ENCODE measurements at regions not wholly inside any gene's neighbourhood (a gene's known extent, or its start where the extent isn't known, plus 50 kb on each side); places are given as distances from the start of the nearest gene placed in this dataset.
"Not testable (repeated sequence)": the region's sequence is repeated elsewhere in the genome, so short reads cannot be mapped to it uniquely, and the experiment has no call there.

- H3K9ac ChIP-seq (ENCODE audit: low read length); H3K27me3 ChIP-seq (ENCODE audit: insufficient read depth, low read depth, low read length); H3K36me3 ChIP-seq (ENCODE audit: insufficient read depth, low read length); H3K27ac ChIP-seq (ENCODE audit: low read length); H2AFZ ChIP-seq (ENCODE audit: low read depth, low read length); H3K9me3 ChIP-seq (ENCODE audit: low read length); H3F3A ChIP-seq (ENCODE audit: insufficient read depth, low read length, poor library complexity, severe bottlenecking); H4K20me1 ChIP-seq (ENCODE audit: insufficient read depth); H3K9me2 ChIP-seq (ENCODE audit: insufficient read depth, low read length); H3K4me3 ChIP-seq (ENCODE audit: low read length); H3K79me2 ChIP-seq (replicated peaks; ENCODE audit: insufficient read depth, low read length); H3K4me2 ChIP-seq (ENCODE audit: low read length): not testable (repeated sequence)
Measured at GRCh38 chr7:153998896-153999295, 53.3 kb upstream of the DPP6 start.

Small RNA genes in the stretch of these regions (small RNA-seq; reads per million reads assigned to genes)
- 0 reads per million in 3 experiments for gene AC005588.1
- gene AC079809.1: 0 reads per million in 3 experiments
